SK-N-SH (cell line): ENCODE measurements at regions not wholly inside any gene's neighbourhood (a gene's known extent, or its start where the extent isn't known, plus 50 kb on each side); places are given as distances from the start of the nearest gene placed in this dataset.

Experiments
- CTCF ChIA-PET: fragments of 300-600, 350-600 bp; formaldehyde crosslinking; extraction: SDS; loops from one replicate; lab custom pipeline; 2021; lab: Yijun Ruan, JAX
- POLR2A ChIA-PET: fragments of 350-600 bp; sonication (Branson Sonifier 250); formaldehyde crosslinking; extraction: SDS; loops from one replicate; lab custom pipeline; 2020; ENCODE audit warnings: antibody characterized with exemption, inconsistent platforms; lab: Yijun Ruan, JAX
- DNase-seq: peaks from one replicate; pipeline ENCODE4 v3.0.0; 2012
- H2AFZ ChIP-seq: fragments of 200-600 bp; sonication (generic); 2 replicates; pipeline ENCODE4 v1.8.1; 2016; ENCODE audit warnings: antibody characterized with exemption, mild to moderate bottlenecking, low read depth
- H3F3A ChIP-seq: fragments of 200-600 bp; sonication (generic); replicated peaks from 2 replicates; pipeline ENCODE3; 2016; ENCODE audit warnings: antibody characterized with exemption, mild to moderate bottlenecking; ENCODE audit not compliant: insufficient read depth
- H3K27ac ChIP-seq, 2 experiments: fragments of 200-500 bp in 1 of 2; fragments of 200-600 bp in 1 of 2; sonication (Bioruptor generic) in 1 of 2; sonication (generic), shearing (Covaris generic) in 1 of 2; 2 replicates each; pipeline versions ENCODE4 v1.5.1 to v1.6.1; 2014 to 2016; ENCODE audit warnings: low read depth in 2 of 2, inconsistent platforms in 1 of 2, low read length in 1 of 2, mild to moderate bottlenecking in 1 of 2, mixed read lengths in 1 of 2
- H3K27me3 ChIP-seq: fragments of 200-600 bp; sonication (generic), shearing (Covaris generic); 2 replicates; pipeline ENCODE4 v1.6.1; 2016; ENCODE audit warnings: mixed run types; ENCODE audit not compliant: insufficient read depth
- H3K36me3 ChIP-seq, 2 experiments: fragments of 200-500 bp in 1 of 2; fragments of 200-600 bp in 1 of 2; sonication (Bioruptor generic) in 1 of 2; sonication (generic) in 1 of 2; replicated peaks in 1 of 2; 2 replicates each; pipeline versions ENCODE3 to v1.5.1; 2014 to 2016; ENCODE audit warnings: low read length in 1 of 2, mild to moderate bottlenecking in 1 of 2; ENCODE audit not compliant: insufficient read depth in 2 of 2, control insufficient read depth in 1 of 2
- H3K4me1 ChIP-seq, 2 experiments: fragments of 200-500 bp in 1 of 2; fragments of 200-600 bp in 1 of 2; sonication (Bioruptor generic) in 1 of 2; sonication (generic), shearing (Covaris generic) in 1 of 2; 2 replicates each; pipeline versions ENCODE4 v1.5.1 to v1.6.1; 2014 to 2016; ENCODE audit warnings: low read depth in 1 of 2, low read length in 1 of 2, mixed run types in 1 of 2; ENCODE audit not compliant: insufficient read depth in 2 of 2, control insufficient read depth in 1 of 2
- H3K4me2 ChIP-seq: fragments of 200-600 bp; sonication (generic), shearing (Covaris generic); 2 replicates; pipeline ENCODE4 v1.6.1; 2017; ENCODE audit warnings: mixed run types
- H3K4me3 ChIP-seq, 2 experiments: fragments of 200-500 bp in 1 of 2; fragments of 200-600 bp in 1 of 2; sonication (Bioruptor generic) in 1 of 2; sonication (generic), shearing (Covaris generic) in 1 of 2; 2 replicates each; pipeline versions ENCODE4 v1.5.1 to v1.8.1; 2014 to 2016; ENCODE audit warnings: low read depth in 2 of 2, inconsistent platforms in 1 of 2, low read length in 1 of 2, mild to moderate bottlenecking in 1 of 2, mixed read lengths in 1 of 2, moderate library complexity in 1 of 2
- H3K79me2 ChIP-seq: fragments of 200-600 bp; sonication (generic); 2 replicates; pipeline ENCODE4 v1.8.1; 2017; ENCODE audit warnings: mild to moderate bottlenecking; ENCODE audit not compliant: insufficient read depth
- H3K9ac ChIP-seq: fragments of 200-600 bp; sonication (generic); 2 replicates; pipeline ENCODE4 v1.6.1; 2017; ENCODE audit warnings: mixed run types
- H3K9me2 ChIP-seq: fragments of 200-600 bp; sonication (generic); 2 replicates; pipeline ENCODE4 v1.6.1; 2017; ENCODE audit warnings: mixed run types
- H3K9me3 ChIP-seq: fragments of 200-600 bp; sonication (generic); 2 replicates; pipeline ENCODE4 v1.6.1; 2017; ENCODE audit warnings: mixed run types, mild to moderate bottlenecking, moderate library complexity
- H4K20me1 ChIP-seq: fragments of 200-600 bp; sonication (generic); 2 replicates; pipeline ENCODE4 v1.6.1; 2017; ENCODE audit warnings: mild to moderate bottlenecking, mixed run types; ENCODE audit not compliant: insufficient read depth
- ELF1 ChIP-seq: IDR thresholded peaks from 2 replicates; pipeline ENCODE4 v1.4.0; 2012
- EP300 ChIP-seq, 2 experiments: IDR thresholded peaks; 2 replicates each; pipeline versions ENCODE4 v1.4.0 to v1.6.1; 2012; ENCODE audit warnings: borderline replicate concordance in 1 of 2, low read depth in 1 of 2, low read length in 1 of 2
- FOSL2 ChIP-seq: IDR thresholded peaks from 2 replicates; pipeline ENCODE4 v1.4.0; 2012; ENCODE audit warnings: low read depth, mild to moderate bottlenecking, moderate library complexity, borderline replicate concordance
- FOXJ3 ChIP-seq: sonication (generic); formaldehyde crosslinking; IDR thresholded peaks from 2 replicates; pipeline ENCODE4 v1.5.1; 2020; ENCODE audit warnings: mild to moderate bottlenecking, missing genetic modification reagents
- FOXM1 ChIP-seq: IDR thresholded peaks from 2 replicates; pipeline ENCODE4 v1.4.0; 2012; ENCODE audit warnings: low read depth, mild to moderate bottlenecking
- GABPA ChIP-seq: IDR thresholded peaks from 2 replicates; pipeline ENCODE4 v1.4.0; 2012; ENCODE audit warnings: low read depth, mild to moderate bottlenecking
- GATA2 ChIP-seq: sonication (generic); formaldehyde crosslinking; IDR thresholded peaks from 2 replicates; pipeline ENCODE4 v1.5.0; 2020; ENCODE audit warnings: mild to moderate bottlenecking, missing genetic modification reagents
- MEF2A ChIP-seq: IDR thresholded peaks from 2 replicates; pipeline ENCODE4 v1.4.0; 2012; ENCODE audit warnings: low read depth, borderline replicate concordance
- POLR2AphosphoS5 ChIP-seq: IDR thresholded peaks from 2 replicates; pipeline ENCODE4 v1.6.1; 2012; ENCODE audit warnings: low read depth, low read length
- RAD21 ChIP-seq: IDR thresholded peaks from 2 replicates; pipeline ENCODE4 v1.6.1; 2012; ENCODE audit warnings: mild to moderate bottlenecking, low read length
- RCOR1 ChIP-seq: fragments of 150-350 bp; IDR thresholded peaks from 2 replicates; pipeline ENCODE4 v1.6.1; 2017; ENCODE audit warnings: antibody characterized with exemption, low read length
- REST ChIP-seq: IDR thresholded peaks from 2 replicates; pipeline ENCODE4 v1.6.1; 2012; ENCODE audit warnings: mild to moderate bottlenecking, low read depth, low read length, moderate library complexity
- RFX5 ChIP-seq: IDR thresholded peaks from 2 replicates; pipeline ENCODE4 v1.6.1; 2012; ENCODE audit warnings: mild to moderate bottlenecking, improper control_type of control experiment, low read length
- RXRA ChIP-seq: IDR thresholded peaks from 2 replicates; pipeline ENCODE4 v1.4.0; 2012; ENCODE audit warnings: low read depth, mild to moderate bottlenecking, borderline replicate concordance
- SIN3A ChIP-seq: IDR thresholded peaks from 2 replicates; pipeline ENCODE4 v1.6.1; 2012; ENCODE audit warnings: low read depth, mild to moderate bottlenecking, low read length, moderate library complexity, borderline replicate concordance
- TAF1 ChIP-seq: IDR thresholded peaks from 2 replicates; pipeline ENCODE4 v1.6.1; 2012; ENCODE audit warnings: low read depth, mild to moderate bottlenecking, low read length, moderate library complexity, borderline replicate concordance
- TEAD4 ChIP-seq: IDR thresholded peaks from 2 replicates; pipeline ENCODE4 v1.4.0; 2012; ENCODE audit warnings: mild to moderate bottlenecking, borderline replicate concordance; ENCODE audit not compliant: insufficient read depth
- USF1 ChIP-seq: IDR thresholded peaks from 2 replicates; pipeline ENCODE4 v1.4.0; 2012; ENCODE audit warnings: low read depth, borderline replicate concordance
- WGBS: methylation state at CpG from one replicate; pipeline ENCODE4 v1.1.6; 2017; ENCODE audit warnings: low lambda C conversion rate; 5-methylcytosine and 5-hydroxymethylcytosine counted together
- TF ChIP-seq, protein P1 (sequence below): IDR thresholded peaks from 2 replicates; pipeline ENCODE4 v1.4.0; 2012; ENCODE audit warnings: low read depth

GRCh38 chr5:2530609-2531008 is 220.9 kb downstream of the IRX2 start (continued):
- TF ChIP-seq REST = no peak
- TF ChIP-seq FOXM1 = no peak

DNA sequence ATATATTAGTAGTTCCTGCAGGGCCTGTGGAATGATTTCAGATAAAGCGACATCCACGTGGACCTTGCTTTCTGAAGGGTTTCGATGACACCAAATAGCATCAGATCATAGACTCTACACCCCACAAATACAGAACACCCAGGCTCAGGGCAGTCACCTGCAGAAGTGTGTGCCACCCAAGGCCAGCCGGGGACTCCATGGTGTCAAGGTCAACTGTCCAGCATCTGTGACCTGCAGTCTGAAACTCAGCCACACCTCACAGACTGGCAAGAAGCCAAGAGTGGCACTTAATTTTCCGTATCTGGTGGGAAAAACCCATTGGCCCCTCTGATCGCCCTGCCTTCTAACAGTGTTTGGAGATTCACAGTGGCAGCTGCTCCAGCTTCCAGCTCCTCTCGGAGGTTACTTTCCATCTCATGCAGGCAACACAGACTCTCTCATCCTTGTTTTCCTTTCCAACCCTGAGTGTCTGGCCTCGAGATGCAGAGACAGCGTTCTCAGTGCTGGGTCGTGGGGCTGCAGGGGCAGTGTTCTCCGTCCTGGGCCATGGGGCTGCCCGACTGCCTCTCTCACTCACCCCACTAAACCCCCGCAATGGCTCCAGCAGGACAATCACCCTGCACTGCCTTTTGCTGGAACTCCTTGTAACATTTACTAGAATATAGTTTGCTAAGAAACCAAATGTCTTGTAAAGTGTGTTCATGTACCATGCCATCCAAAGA is 221.9 kb downstream of the IRX2 start:
- no peaks in the 10 kb centered on the region for H3K36me3 ChIP-seq
- H3K9ac ChIP-seq = no peak overlapping the region
- no peaks in the 10 kb centered on the region for H3K79me2 ChIP-seq
- no peak overlapping the region for H2AFZ ChIP-seq
- H3K4me3 ChIP-seq = no peak overlapping the region
- no peak for DNase-seq
- CTCF ChIA-PET = no interaction called here
- H3F3A ChIP-seq = peaks cover 4% of the 10 kb centered on the region
- no peaks in the 10 kb centered on the region for H3K9me2 ChIP-seq
- H3K27me3 ChIP-seq = no peaks in the 10 kb centered on the region
- H3K9me3 ChIP-seq = no peaks in the 10 kb centered on the region
- POLR2A ChIA-PET = no interaction called here
- no peaks in the 10 kb centered on the region for H4K20me1 ChIP-seq
- no peak overlapping the region for H3K27ac ChIP-seq
- H3K4me2 ChIP-seq = no peak overlapping the region
- H3K4me1 ChIP-seq = no peaks in the 10 kb centered on the region
- no peak for TF ChIP-seq TEAD4
- TF ChIP-seq FOXJ3 (CRISPR knock-in tag) = no peak
- no peak for TF ChIP-seq POLR2AphosphoS5
- TF ChIP-seq TAF1 = no peak
- TF ChIP-seq USF1 = no peak
- TF ChIP-seq FOSL2 = no peak
- TF ChIP-seq, protein P1, sequence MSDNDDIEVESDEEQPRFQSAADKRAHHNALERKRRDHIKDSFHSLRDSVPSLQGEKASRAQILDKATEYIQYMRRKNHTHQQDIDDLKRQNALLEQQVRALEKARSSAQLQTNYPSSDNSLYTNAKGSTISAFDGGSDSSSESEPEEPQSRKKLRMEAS = no peak
- TF ChIP-seq MEF2A = no peak
- no peak for TF ChIP-seq EP300 (IDR thresholded peaks at IDR 0.05; ENCODE audit: borderline replicate concordance in 1 of 2, low read depth in 1 of 2, low read length in 1 of 2)
- 2% methylated on average over 7 of the region's 13 CpGs for WGBS

DNA sequence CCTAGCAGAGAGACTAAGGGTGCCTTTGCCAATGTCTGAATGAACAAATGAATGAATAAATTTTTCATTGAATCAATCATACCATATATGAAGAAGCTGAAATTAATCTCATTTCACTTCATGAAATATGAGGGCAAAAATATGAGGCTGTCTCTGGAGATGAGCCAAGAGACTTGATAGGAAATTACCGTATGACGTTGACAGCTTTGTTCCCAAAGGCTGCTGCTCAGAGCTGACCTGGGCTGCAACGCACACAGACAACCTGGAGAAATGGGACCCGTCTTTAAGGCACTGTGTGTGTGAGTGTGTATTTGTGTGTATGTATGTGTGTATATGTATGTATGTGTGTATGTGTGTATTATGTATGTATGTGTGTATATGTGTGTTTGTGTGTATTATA is 226.1 kb downstream of the IRX2 start:
- POLR2A ChIA-PET = no interaction called here
- no peak overlapping the region for H3K27ac ChIP-seq
- no peak for TF ChIP-seq RFX5
- no peak for TF ChIP-seq SIN3A
- TF ChIP-seq TEAD4 = no peak
- no peak for TF ChIP-seq GATA2 (CRISPR knock-in tag)
- TF ChIP-seq ELF1 = no peak
- no peak for TF ChIP-seq RCOR1
- no peak for TF ChIP-seq GABPA
- TF ChIP-seq TAF1 = no peak
- no peak for TF ChIP-seq RAD21
- no peak for TF ChIP-seq REST
- no peak for TF ChIP-seq POLR2AphosphoS5
- TF ChIP-seq RXRA = no peak

More for the DNA sequence above, 226.1 kb downstream of the IRX2 start:
- Histone ChIP-seq H3K9ac (no peak overlapping the region), H3K9me3 (no peaks in the 10 kb centered on the region), H3K27me3 (peaks cover 10% of the 10 kb centered on the region), H3K36me3 (no peaks in the 10 kb centered on the region), H3F3A (peaks cover 4% of the 10 kb centered on the region), H2AFZ (no peak overlapping the region), H3K4me3 (no peak overlapping the region), H3K9me2 (no peaks in the 10 kb centered on the region), H3K4me2 (no peak overlapping the region), H3K4me1 (no peaks in the 10 kb centered on the region), H3K79me2 (no peaks in the 10 kb centered on the region), H4K20me1 (no peaks in the 10 kb centered on the region)
- DNase-seq = no peak
- 13% methylated on average over 4 of the region's 4 CpGs for WGBS
- CTCF ChIA-PET = no interaction called here
